H1 (cell line): ENCODE measurements at regions not wholly inside any gene's neighbourhood (a gene's known extent, or its start where the extent isn't known, plus 50 kb on each side); places are given as distances from the start of the nearest gene placed in this dataset.

ENCODE experiments used
- CTCF ChIA-PET: fragments of 300-600 bp; sonication (Branson Sonifier 250); formaldehyde crosslinking; loops from one replicate; lab custom pipeline; 2021; ENCODE audit not compliant: partially characterized antibody; lab: Charles Lee
- POLR2A ChIA-PET: fragments of 300-600 bp; sonication (Branson Sonifier 250); formaldehyde crosslinking; loops from one replicate; lab custom pipeline; 2021; ENCODE audit warnings: inconsistent platforms; ENCODE audit not compliant: partially characterized antibody; lab: Charles Lee
- DNase-seq, 2 experiments: peaks; one replicate each; pipeline versions ENCODE4 v3.0.0 to v3.0.0-alpha.2; 2010 to 2022; ENCODE audit warnings: low spot score in 2 of 2, low read depth in 1 of 2, mixed read lengths in 1 of 2
- FAIRE-seq: peaks from 2 replicates; lab custom pipeline; 2011; peaks lifted over from hg19 to GRCh38; lab: Jason Lieb, UNC
- H2AFZ ChIP-seq: 2 replicates; pipeline ENCODE4 v1.8.1; 2012; ENCODE audit warnings: low read length, inconsistent platforms
- H2AK5ac ChIP-seq: 2 replicates; pipeline ENCODE4 v1.6.1; 2013; ENCODE audit warnings: low read depth, low read length
- H2BK120ac ChIP-seq: replicated peaks from 2 replicates; pipeline ENCODE3; 2013; ENCODE audit warnings: low read depth, low read length, inconsistent platforms
- H2BK12ac ChIP-seq: 2 replicates; pipeline ENCODE4 v1.6.1; 2013; ENCODE audit warnings: low read depth, low read length
- H2BK15ac ChIP-seq: 2 replicates; pipeline ENCODE4 v1.6.1; 2013; ENCODE audit warnings: low read length
- H2BK20ac ChIP-seq: 2 replicates; pipeline ENCODE4 v1.6.1; 2013; ENCODE audit warnings: low read length
- H2BK5ac ChIP-seq: 2 replicates; pipeline ENCODE4 v1.6.1; 2013; ENCODE audit warnings: low read depth, low read length
- H3K14ac ChIP-seq: 2 replicates; pipeline ENCODE4 v1.6.1; 2013; ENCODE audit warnings: inconsistent platforms; ENCODE audit not compliant: insufficient read length
- H3K18ac ChIP-seq: 2 replicates; pipeline ENCODE4 v1.6.1; 2013; ENCODE audit warnings: low read length; ENCODE audit errors: extremely low read depth
- H3K23ac ChIP-seq: 2 replicates; pipeline ENCODE4 v1.6.1; 2013; ENCODE audit warnings: inconsistent platforms; ENCODE audit not compliant: insufficient read length
- H3K23me2 ChIP-seq: 2 replicates; pipeline ENCODE4 v1.6.1; 2013; ENCODE audit warnings: low read depth, low read length
- H3K27ac ChIP-seq: 2 replicates; pipeline ENCODE4 v1.6.1; 2011; ENCODE audit warnings: low read depth, low read length, inconsistent platforms
- H3K27me3 ChIP-seq, 4 experiments: replicated peaks in 1 of 4; 1 replicate in 1 of 4; 2 replicates in 3 of 4; pipeline versions ENCODE4 v1.6.1 to v1.8.1; 2011 to 2013; ENCODE audit warnings: low read length in 3 of 4, mild to moderate bottlenecking in 3 of 4, inconsistent platforms in 2 of 4, mixed read lengths in 2 of 4, moderate library complexity in 1 of 4; ENCODE audit not compliant: control insufficient read depth in 3 of 4, insufficient read depth in 3 of 4; ENCODE audit errors: extremely low read depth in 1 of 4
- H3K36me3 ChIP-seq, 4 experiments: 2 replicates each; pipeline versions ENCODE4 v1.6.1 to v1.8.1; 2011 to 2013; ENCODE audit warnings: mild to moderate bottlenecking in 4 of 4, low read length in 3 of 4, moderate library complexity in 2 of 4, control low read depth in 1 of 4, inconsistent platforms in 1 of 4; ENCODE audit not compliant: insufficient read depth in 4 of 4, control insufficient read depth in 2 of 4
- H3K4ac ChIP-seq: replicated peaks from 2 replicates; pipeline ENCODE3; 2013; ENCODE audit warnings: low read length, low read depth, mixed read lengths, inconsistent platforms; ENCODE audit not compliant: insufficient read length
- H3K4me1 ChIP-seq, 4 experiments: replicated peaks in 1 of 4; 1 replicate in 1 of 4; 2 replicates in 3 of 4; pipeline versions ENCODE4 v1.6.1 to v1.8.1; 2011 to 2013; ENCODE audit warnings: low read length in 3 of 4, inconsistent platforms in 2 of 4, mixed read lengths in 1 of 4; ENCODE audit not compliant: insufficient read depth in 4 of 4, control insufficient read depth in 3 of 4
- H3K4me2 ChIP-seq, 2 experiments: 2 replicates each; pipeline versions ENCODE4 v1.6.1 to v1.8.1; 2011 to 2013; ENCODE audit warnings: low read depth in 2 of 2, low read length in 2 of 2, control low read depth in 1 of 2, inconsistent platforms in 1 of 2, mild to moderate bottlenecking in 1 of 2; ENCODE audit not compliant: insufficient read depth in 1 of 2
- H3K4me3 ChIP-seq, 4 experiments: fragments of 200-600, 300-600 bp in 1 of 4; sonication (generic), shearing (Covaris generic), sonication (Bioruptor Twin) in 1 of 4; 2 replicates each; pipeline versions ENCODE4 v1.5.1 to v1.8.1; 2011 to 2016; ENCODE audit warnings: low read length in 4 of 4, low read depth in 3 of 4, control low read depth in 2 of 4, inconsistent platforms in 2 of 4, mild to moderate bottlenecking in 2 of 4, mixed read lengths in 1 of 4, moderate library complexity in 1 of 4; ENCODE audit not compliant: insufficient read depth in 2 of 4; ENCODE audit errors: extremely low read depth in 1 of 4
- H3K56ac ChIP-seq: replicated peaks from 2 replicates; pipeline ENCODE3; 2013; ENCODE audit warnings: low read depth, mild to moderate bottlenecking, mixed read lengths, low read length, inconsistent platforms; ENCODE audit not compliant: insufficient read length
- H3K79me1 ChIP-seq: 2 replicates; pipeline ENCODE4 v1.6.1; 2013; ENCODE audit warnings: low read depth, low read length, control low read depth
- H3K79me2 ChIP-seq, 2 experiments: 2 replicates each; pipeline versions ENCODE4 v1.6.1 to v1.8.1; 2012 to 2013; ENCODE audit warnings: low read length in 2 of 2, mild to moderate bottlenecking in 2 of 2, inconsistent platforms in 1 of 2; ENCODE audit not compliant: insufficient read depth in 2 of 2, control insufficient read depth in 1 of 2
- H3K9ac ChIP-seq, 4 experiments: replicated peaks in 1 of 4; 1 replicate in 1 of 4; 2 replicates in 3 of 4; pipeline versions ENCODE4 v1.6.1 to v1.8.1; 2011 to 2013; ENCODE audit warnings: low read depth in 3 of 4, low read length in 3 of 4, control low read depth in 2 of 4, mild to moderate bottlenecking in 2 of 4, moderate library complexity in 2 of 4, inconsistent platforms in 1 of 4; ENCODE audit errors: extremely low read depth in 1 of 4
- H3K9me3 ChIP-seq, 2 experiments: 2 replicates each; pipeline versions ENCODE4 v1.6.1 to v1.8.1; 2012 to 2013; ENCODE audit warnings: mild to moderate bottlenecking in 2 of 2, moderate library complexity in 2 of 2, control low read depth in 1 of 2, inconsistent platforms in 1 of 2, low read depth in 1 of 2, low read length in 1 of 2, mixed read lengths in 1 of 2; ENCODE audit not compliant: insufficient read depth in 2 of 2
- H4K20me1 ChIP-seq, 2 experiments: replicated peaks in 1 of 2; 2 replicates each; pipeline versions ENCODE3 to v1.8.1; 2011 to 2013; ENCODE audit warnings: inconsistent platforms in 2 of 2, low read length in 2 of 2, mild to moderate bottlenecking in 1 of 2; ENCODE audit not compliant: insufficient read depth in 2 of 2, control insufficient read depth in 1 of 2
- H4K5ac ChIP-seq: 2 replicates; pipeline ENCODE4 v1.6.1; 2013; ENCODE audit warnings: low read length, low read depth, mixed read lengths, inconsistent platforms; ENCODE audit not compliant: insufficient read length
- H4K8ac ChIP-seq: 2 replicates; pipeline ENCODE4 v1.8.0; 2013; ENCODE audit warnings: mild to moderate bottlenecking, moderate library complexity, low read length, inconsistent platforms; ENCODE audit not compliant: insufficient read depth; ENCODE audit errors: extremely low read depth
- H4K91ac ChIP-seq: replicated peaks from 2 replicates; pipeline ENCODE3; 2013; ENCODE audit warnings: low read length, mixed read lengths, inconsistent platforms; ENCODE audit not compliant: insufficient read length
- BACH1 ChIP-seq: IDR thresholded peaks from 2 replicates; pipeline ENCODE4 v1.6.1; 2012; ENCODE audit warnings: low read length, improper control_type of control experiment
- BCL11A ChIP-seq, 2 experiments: IDR thresholded peaks; one replicate each; pipeline ENCODE4 v1.6.1; 2011; ENCODE audit warnings: low read depth in 2 of 2, low read length in 2 of 2, mild to moderate bottlenecking in 2 of 2
- CBX5 ChIP-seq: fragments of 300-800, 300-1000 bp; sonication (generic); IDR thresholded peaks from 2 replicates; pipeline ENCODE4 v1.7.1; 2016; ENCODE audit warnings: antibody characterized with exemption, low read length, low read depth
- CREB1 ChIP-seq: IDR thresholded peaks from 2 replicates; pipeline ENCODE4 v1.6.1; 2012; ENCODE audit warnings: inconsistent platforms
- GABPA ChIP-seq: IDR thresholded peaks from 2 replicates; pipeline ENCODE4 v1.6.1; 2011; ENCODE audit warnings: mild to moderate bottlenecking, low read length, moderate library complexity, borderline replicate concordance; ENCODE audit not compliant: insufficient read depth
- KDM5A ChIP-seq: fragments of 200-600 bp; IDR thresholded peaks from 2 replicates; pipeline ENCODE4 v1.7.1; 2012; ENCODE audit warnings: mild to moderate bottlenecking, low read length, inconsistent platforms, mixed read lengths
- NANOG ChIP-seq: IDR thresholded peaks from 2 replicates; pipeline ENCODE4 v1.6.1; 2011; ENCODE audit warnings: low read length, low read depth, mild to moderate bottlenecking, inconsistent platforms; ENCODE audit not compliant: insufficient read depth, poor library complexity, severe bottlenecking
- RFX5 ChIP-seq: IDR thresholded peaks from 2 replicates; pipeline ENCODE4 v1.6.1; 2011; ENCODE audit warnings: low read depth, low read length, improper control_type of control experiment, borderline replicate concordance
- SUZ12 ChIP-seq: fragments of 200-600 bp; sonication (generic); IDR thresholded peaks from 2 replicates; pipeline ENCODE4 v1.6.1; 2012; ENCODE audit warnings: mild to moderate bottlenecking, inconsistent platforms, low read length, moderate library complexity, mixed read lengths
- WGBS, 2 experiments: shearing (Covaris generic) in 1 of 2; methylation state at CpG; one replicate each; pipeline versions ENCODE4 v1.1.6 to v1.1.7; 2013 to 2015; ENCODE audit warnings: low lambda C conversion rate in 2 of 2, mixed read lengths in 2 of 2, inconsistent platforms in 1 of 2, low coverage in 1 of 2, missing lambda C conversion rate in 1 of 2; ENCODE audit not compliant: insufficient replicate concordance in 2 of 2, insufficient coverage in 1 of 2, insufficient read length in 1 of 2; ENCODE audit errors: extremely low coverage in 1 of 2, missing lambda C conversion rate in 1 of 2; 5-methylcytosine and 5-hydroxymethylcytosine counted together
- TF ChIP-seq, protein P1 (sequence below): IDR thresholded peaks from 2 replicates; pipeline ENCODE4 v1.6.1; 2012; ENCODE audit warnings: inconsistent platforms
- TF ChIP-seq, protein P2 (sequence below): IDR thresholded peaks from 2 replicates; pipeline ENCODE4 v1.6.1; 2012; ENCODE audit warnings: inconsistent platforms
- TF ChIP-seq, protein P3 (sequence below), 3 experiments: IDR thresholded peaks; 1 replicate in 2 of 3; 2 replicates in 1 of 3; pipeline versions ENCODE4 v1.5.1 to v1.6.1; 2011; ENCODE audit warnings: low read length in 3 of 3, mild to moderate bottlenecking in 3 of 3, inconsistent platforms in 2 of 3, low read depth in 1 of 3, moderate library complexity in 1 of 3; ENCODE audit not compliant: insufficient read depth in 1 of 3; ENCODE audit errors: control extremely low read depth in 1 of 3

DNA sequence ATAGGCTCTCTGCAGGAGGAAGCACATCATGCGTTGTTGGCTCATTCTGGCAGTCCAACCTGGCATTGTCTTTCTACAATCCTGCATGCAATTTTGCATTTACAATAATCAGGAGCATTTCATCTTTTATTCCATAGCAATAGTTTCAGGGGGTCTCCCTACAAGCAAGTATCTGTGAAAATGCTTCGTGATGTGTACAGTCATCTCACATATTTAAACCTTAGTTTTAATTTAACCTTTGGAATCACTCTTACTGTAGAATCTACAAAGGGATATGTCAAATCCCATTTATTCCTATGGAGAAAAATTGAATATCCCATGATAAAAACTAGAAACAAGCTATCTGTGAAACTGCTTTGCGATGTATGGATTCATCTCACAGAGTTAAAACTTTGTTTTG, 112.0 kb upstream of the WSB1 start:
- no peaks in the 10 kb centered on the region for H3K36me3 ChIP-seq
- DNase-seq (no peak), FAIRE-seq (no peak)
- H3K27ac ChIP-seq: no peak overlapping the region
- H3K14ac ChIP-seq: no peak overlapping the region
- H3K4me3 ChIP-seq: no peak overlapping the region
- H3K23me2 ChIP-seq: no peaks in the 10 kb centered on the region
- H3K9me3 ChIP-seq: peaks cover 13 to 29% of the 10 kb centered on the region in 2 experiments
- no peaks in the 10 kb centered on the region for H3K4me1 ChIP-seq
- no peak overlapping the region for H3K4ac ChIP-seq
- H3K27me3 ChIP-seq: no peaks in the 10 kb centered on the region
- CTCF ChIA-PET: no interaction called here
- H3K4me2 ChIP-seq: no peak overlapping the region
- H2BK12ac ChIP-seq: no peak overlapping the region
- no peak overlapping the region for H3K23ac ChIP-seq
- H4K8ac ChIP-seq: no peak overlapping the region
- H2AFZ ChIP-seq: no peak overlapping the region
- no peak overlapping the region for H2BK15ac ChIP-seq
- no peaks in the 10 kb centered on the region for H3K79me1 ChIP-seq
- POLR2A ChIA-PET: no interaction called here
- no peak overlapping the region for H4K91ac ChIP-seq
- H3K56ac ChIP-seq: no peak overlapping the region
- no peak overlapping the region for H2AK5ac ChIP-seq
- H3K18ac ChIP-seq: no peak overlapping the region
- H2BK5ac ChIP-seq: no peak overlapping the region
- no peak overlapping the region for H4K5ac ChIP-seq
- no peak overlapping the region for H2BK120ac ChIP-seq
- no peaks in the 10 kb centered on the region for H3K79me2 ChIP-seq
- H2BK20ac ChIP-seq: no peak overlapping the region
- no peak overlapping the region for H3K9ac ChIP-seq
- 61% methylated on average over 3 of the region's 3 CpGs; no CpG with 5 or more reads in 1 of the 2 experiments for WGBS, 2 experiments
- H4K20me1 ChIP-seq: no peaks in the 10 kb centered on the region
- TF ChIP-seq BACH1 (no peak), KDM5A (no peak), BCL11A (IDR thresholded peaks at IDR 0.05; ENCODE audit: low read depth in 2 of 2, low read length in 2 of 2) (no peak), RFX5 (no peak), GABPA (no peak), NANOG (no peak), SUZ12 (no peak), CREB1 (no peak), CBX5 (no peak)
- TF ChIP-seq, protein P1, sequence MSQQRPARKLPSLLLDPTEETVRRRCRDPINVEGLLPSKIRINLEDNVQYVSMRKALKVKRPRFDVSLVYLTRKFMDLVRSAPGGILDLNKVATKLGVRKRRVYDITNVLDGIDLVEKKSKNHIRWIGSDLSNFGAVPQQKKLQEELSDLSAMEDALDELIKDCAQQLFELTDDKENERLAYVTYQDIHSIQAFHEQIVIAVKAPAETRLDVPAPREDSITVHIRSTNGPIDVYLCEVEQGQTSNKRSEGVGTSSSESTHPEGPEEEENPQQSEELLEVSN: no peak
- TF ChIP-seq, protein P2, sequence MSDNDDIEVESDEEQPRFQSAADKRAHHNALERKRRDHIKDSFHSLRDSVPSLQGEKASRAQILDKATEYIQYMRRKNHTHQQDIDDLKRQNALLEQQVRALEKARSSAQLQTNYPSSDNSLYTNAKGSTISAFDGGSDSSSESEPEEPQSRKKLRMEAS: no peak
- TF ChIP-seq, protein P3, sequence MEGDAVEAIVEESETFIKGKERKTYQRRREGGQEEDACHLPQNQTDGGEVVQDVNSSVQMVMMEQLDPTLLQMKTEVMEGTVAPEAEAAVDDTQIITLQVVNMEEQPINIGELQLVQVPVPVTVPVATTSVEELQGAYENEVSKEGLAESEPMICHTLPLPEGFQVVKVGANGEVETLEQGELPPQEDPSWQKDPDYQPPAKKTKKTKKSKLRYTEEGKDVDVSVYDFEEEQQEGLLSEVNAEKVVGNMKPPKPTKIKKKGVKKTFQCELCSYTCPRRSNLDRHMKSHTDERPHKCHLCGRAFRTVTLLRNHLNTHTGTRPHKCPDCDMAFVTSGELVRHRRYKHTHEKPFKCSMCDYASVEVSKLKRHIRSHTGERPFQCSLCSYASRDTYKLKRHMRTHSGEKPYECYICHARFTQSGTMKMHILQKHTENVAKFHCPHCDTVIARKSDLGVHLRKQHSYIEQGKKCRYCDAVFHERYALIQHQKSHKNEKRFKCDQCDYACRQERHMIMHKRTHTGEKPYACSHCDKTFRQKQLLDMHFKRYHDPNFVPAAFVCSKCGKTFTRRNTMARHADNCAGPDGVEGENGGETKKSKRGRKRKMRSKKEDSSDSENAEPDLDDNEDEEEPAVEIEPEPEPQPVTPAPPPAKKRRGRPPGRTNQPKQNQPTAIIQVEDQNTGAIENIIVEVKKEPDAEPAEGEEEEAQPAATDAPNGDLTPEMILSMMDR (IDR thresholded peaks at IDR 0.05; ENCODE audit: control extremely low read depth in 1 of 3, insufficient read depth in 1 of 3, low read depth in 1 of 3, low read length in 3 of 3): no peak
